K562 (cell line): ENCODE measurements at regions not wholly inside any gene's neighbourhood (a gene's known extent, or its start where the extent isn't known, plus 50 kb on each side); places are given as distances from the start of the nearest gene placed in this dataset.

ENCODE experiments used
- ATAC-seq: fragments of 200-7000 bp; cut with Tn5 transposase; 3 replicates; pipeline ENCODE4 v1.9.1; 2020; ENCODE audit warnings: moderate library complexity
- BruUV-seq: library from RNA; stranded (reverse); fragments of 400-500 nt; replicated peaks from 2 replicates; lab custom pipeline; 2021; lab: Mats Ljungman, UMichigan
- CTCF ChIA-PET: fragments of 300-600 bp; formaldehyde crosslinking; extraction: SDS; loops from one replicate; lab custom pipeline; 2021; ENCODE audit warnings: low intra/inter-chr PET ratio; lab: Yijun Ruan, JAX
- POLR2A ChIA-PET: fragments of 300-600, 350-650 bp; sonication (Branson Sonifier 250); formaldehyde crosslinking; extraction: SDS; loops from one replicate; lab custom pipeline; 2021; ENCODE audit warnings: antibody characterized with exemption, inconsistent platforms; lab: Yijun Ruan, JAX
- DNase-seq, 4 experiments: peaks; one replicate each; pipeline versions ENCODE4 v3.0.0 to v3.0.0-alpha.2; 2011 to 2018; ENCODE audit warnings: low spot score in 3 of 4, mixed read lengths in 3 of 4; ENCODE audit errors: extremely low read depth in 1 of 4
- FAIRE-seq: peaks from 2 replicates; lab custom pipeline; 2011; peaks lifted over from hg19 to GRCh38; lab: Jason Lieb, UNC
- H2AFZ ChIP-seq: 2 replicates; pipeline ENCODE4 v1.6.0; 2011; ENCODE audit warnings: low read depth, low read length, control low read depth, inconsistent platforms
- H3K27ac ChIP-seq: fragments of 200-600 bp; 3 replicates; pipeline ENCODE4 v1.8.0; 2011; ENCODE audit warnings: low read depth, mild to moderate bottlenecking, control low read depth, inconsistent platforms, low read length, moderate library complexity, mixed read lengths; ENCODE audit errors: extremely low read depth
- H3K27me3 ChIP-seq, 2 experiments: fragments of 300-600 bp in 1 of 2; 2 replicates in 1 of 2; 3 replicates in 1 of 2; pipeline versions ENCODE4 v1.6.0 to v1.8.0; 2011; ENCODE audit warnings: inconsistent platforms in 2 of 2, low read length in 2 of 2, mild to moderate bottlenecking in 1 of 2, mixed read lengths in 1 of 2, moderate library complexity in 1 of 2; ENCODE audit not compliant: control insufficient read depth in 2 of 2, insufficient read depth in 2 of 2
- H3K36me3 ChIP-seq: fragments of 300-600 bp; 3 replicates; pipeline ENCODE4 v1.8.0; 2011; ENCODE audit warnings: mild to moderate bottlenecking, low read length, inconsistent platforms; ENCODE audit not compliant: control insufficient read depth, insufficient read depth
- H3K4me1 ChIP-seq, 2 experiments: fragments of 200-600 bp in 1 of 2; replicated peaks in 1 of 2; 2 replicates in 1 of 2; 3 replicates in 1 of 2; pipeline versions ENCODE4 v1.5.1 to v1.8.0; 2011; ENCODE audit warnings: inconsistent platforms in 2 of 2, low read length in 2 of 2, mild to moderate bottlenecking in 1 of 2, mixed read lengths in 1 of 2, moderate library complexity in 1 of 2; ENCODE audit not compliant: control insufficient read depth in 2 of 2, insufficient read depth in 2 of 2
- H3K4me2 ChIP-seq: 2 replicates; pipeline ENCODE4 v1.6.1; 2011; ENCODE audit warnings: low read length, control low read depth, inconsistent platforms, mixed read lengths; ENCODE audit not compliant: insufficient read depth
- H3K4me3 ChIP-seq: fragments of 200-600 bp; sonication (generic), shearing (Covaris generic); 2 replicates; pipeline ENCODE4 v1.5.1; 2016; ENCODE audit warnings: control low read depth, inconsistent platforms
- H3K79me2 ChIP-seq: fragments of 200-600 bp; 3 replicates; pipeline ENCODE4 v1.8.0; 2011; ENCODE audit warnings: low read length, inconsistent platforms; ENCODE audit not compliant: control insufficient read depth, insufficient read depth
- H3K9ac ChIP-seq, 2 experiments: 2 replicates each; pipeline versions ENCODE4 v1.6.0 to v1.6.1; 2011; ENCODE audit warnings: low read depth in 2 of 2, low read length in 2 of 2, control low read depth in 1 of 2, inconsistent platforms in 1 of 2, mild to moderate bottlenecking in 1 of 2, mixed read lengths in 1 of 2; ENCODE audit not compliant: insufficient read depth in 1 of 2
- H3K9me1 ChIP-seq: one replicate; pipeline ENCODE4 v1.6.0; 2011; ENCODE audit warnings: inconsistent platforms, mild to moderate bottlenecking, low read length, moderate library complexity; ENCODE audit not compliant: control insufficient read depth, insufficient read depth
- H3K9me3 ChIP-seq: replicated peaks from 2 replicates; pipeline ENCODE4 v1.5.1; 2011; ENCODE audit warnings: low read depth, low read length, inconsistent platforms; ENCODE audit not compliant: control insufficient read depth, insufficient read depth
- H4K20me1 ChIP-seq: replicated peaks from 2 replicates; pipeline ENCODE4 v1.6.1; 2011; ENCODE audit warnings: low read length, inconsistent platforms, mixed read lengths; ENCODE audit not compliant: control insufficient read depth, insufficient read depth
- CCAR2 ChIP-seq: fragments of 200-400 bp; formaldehyde crosslinking; IDR thresholded peaks from 2 replicates; pipeline ENCODE4 v1.6.1; 2017; ENCODE audit warnings: mild to moderate bottlenecking, low read depth, low read length
- COPS2 ChIP-seq: fragments of 450-650 bp; conservative IDR thresholded peaks from 2 replicates; pipeline ENCODE4 v1.6.1; 2016; ENCODE audit warnings: mild to moderate bottlenecking, moderate library complexity
- JUND ChIP-seq, 2 experiments: IDR thresholded peaks; 2 replicates in 1 of 2; 3 replicates in 1 of 2; pipeline ENCODE4 v1.6.1; 2011; ENCODE audit warnings: borderline replicate concordance in 2 of 2, low read depth in 2 of 2, low read length in 2 of 2, improper control_type of control experiment in 1 of 2, missing biosample characterization in 1 of 2, missing genetic modification characterization in 1 of 2, missing genetic modification reagents in 1 of 2
- MCM5 ChIP-seq: fragments of 450-650 bp; IDR thresholded peaks from 2 replicates; pipeline ENCODE4 v1.6.1; 2016; ENCODE audit warnings: low read depth
- RBM17 ChIP-seq: fragments of 200-400 bp; formaldehyde crosslinking; IDR thresholded peaks from 2 replicates; pipeline ENCODE4 v1.6.1; 2017; ENCODE audit warnings: low read depth, mild to moderate bottlenecking, low read length, borderline replicate concordance
- RHOXF2B ChIP-seq: fragments of 250-450 bp; sonication (Bioruptor Pico); conservative IDR thresholded peaks from 2 replicates; pipeline ENCODE4 v1.5.1; 2021
- SETDB1 ChIP-seq: IDR thresholded peaks from one replicate; pipeline ENCODE4 v1.6.1; 2012; ENCODE audit warnings: low read length, control low read depth, inconsistent platforms
- SUPT5H ChIP-seq: fragments of 450-650 bp; IDR thresholded peaks from 2 replicates; pipeline ENCODE4 v1.6.1; 2016
- ZBTB33 ChIP-seq: sonication (generic); formaldehyde crosslinking; IDR thresholded peaks from 2 replicates; pipeline ENCODE4 v1.8.1; 2023; ENCODE audit warnings: mild to moderate bottlenecking, missing genetic modification reagents
- ZNF24 ChIP-seq: fragments of 450-650 bp; IDR thresholded peaks from 2 replicates; pipeline ENCODE4 v1.6.1; 2016
- ZNF316 ChIP-seq: fragments of 450-650 bp; IDR thresholded peaks from 2 replicates; pipeline ENCODE4 v1.6.1; 2016
- ZNF696 ChIP-seq: fragments of 250-450 bp; sonication (Bioruptor Pico); conservative IDR thresholded peaks from 2 replicates; pipeline ENCODE4 v1.4.0; 2020; ENCODE audit warnings: mild to moderate bottlenecking, moderate library complexity
- WGBS: fragments of 100-300 bp; shearing (Covaris generic); methylation state at CpG from one replicate; pipeline ENCODE4 v1.1.6; 2016; ENCODE audit warnings: low coverage, mixed read lengths; ENCODE audit not compliant: insufficient coverage; ENCODE audit errors: missing lambda C conversion rate; 5-methylcytosine and 5-hydroxymethylcytosine counted together
- in situ Hi-C: fragments of 300-500 bp; cut with MboI; formaldehyde crosslinking; loops from 4 replicates; pipeline ENCODE4 v1.15.0; 2018; ENCODE audit warnings: inconsistent platforms, mixed read lengths
- intact Hi-C: fragments of 100-400 bp; cut with micrococcal nuclease; formaldehyde crosslinking; loops from 2 replicates; pipeline ENCODE4 v1.14.2; 2022

GRCh38 chr2:238727585-238728329, 120.1 kb upstream of the TWIST2 start:
- FAIRE-seq (no peak), ATAC-seq (no peak), DNase-seq (no peak)
- TF ChIP-seq MCM5 (no peak), COPS2 (no peak), ZBTB33 (CRISPR knock-in tag) (no peak), RHOXF2B (no peak), ZNF24 (no peak), RBM17 (no peak), CCAR2 (no peak), SETDB1 (no peak), JUND (IDR thresholded peaks at IDR 0.05; ENCODE audit: borderline replicate concordance, low read depth, low read length) (no peak), JUND (tag; IDR thresholded peaks at IDR 0.05; ENCODE audit: borderline replicate concordance, low read depth, low read length) (no peak), ZNF316 (no peak), ZNF696 (CRISPR knock-in tag) (no peak), SUPT5H (no peak)
- intact Hi-C loops (no loop called here), in situ Hi-C loops (no loop called here)
- no peak overlapping the region for H3K27ac ChIP-seq
- no peaks in the 10 kb centered on the region for H4K20me1 ChIP-seq
- H3K27me3 ChIP-seq, result no peaks in the 10 kb centered on the region; a peak in 1 of 5 replicates
- WGBS, result under 1% methylated on average over 11 of the region's 11 CpGs
- H3K4me3 ChIP-seq, result no peak overlapping the region
- H2AFZ ChIP-seq, result no peak overlapping the region
- no peaks in the 10 kb centered on the region for H3K9me1 ChIP-seq
- H3K79me2 ChIP-seq, result no peaks in the 10 kb centered on the region
- ChIA-PET CTCF (no interaction called here), POLR2A (interaction anchor here (1.0 kb wide), 1 partner anchor 23 kb away, joined by 4 read pairs; no protein-coding TSS in a partner anchor)
- H3K9ac ChIP-seq, result no peak overlapping the region
- H3K9me3 ChIP-seq, result no peaks in the 10 kb centered on the region
- no peaks in the 10 kb centered on the region for H3K4me1 ChIP-seq
- no peaks in the 10 kb centered on the region for H3K36me3 ChIP-seq
- BruUV-seq, result no TSS peak
- H3K4me2 ChIP-seq, result no peak overlapping the region
